Calu3 (cell line): ENCODE measurements at regions not wholly inside any gene's neighbourhood (a gene's known extent, or its start where the extent isn't known, plus 50 kb on each side); places are given as distances from the start of the nearest gene placed in this dataset.

Source experiments
- BruUV-seq: library from RNA; stranded (reverse); fragments of 400-500 nt; replicated peaks from 2 replicates; lab custom pipeline; 2021; lab: Mats Ljungman, UMichigan
- CTCF ChIA-PET: fragments of 300-600 bp; sonication (Branson Sonifier 250); formaldehyde crosslinking; loops from one replicate; lab custom pipeline; 2022; ENCODE audit warnings: antibody characterized with exemption; lab: Charles Lee
- DNase-seq: peaks from one replicate; pipeline ENCODE4 v3.0.0; 2022
- H3K27ac Mint-ChIP-seq: one replicate; pipeline ENCODE4 v1.8.0; 2022; ENCODE audit warnings: mixed read lengths; ENCODE audit not compliant: unreplicated experiment
- H3K27me3 Mint-ChIP-seq: one replicate; pipeline ENCODE4 v1.8.0; 2022; ENCODE audit warnings: mixed read lengths; ENCODE audit not compliant: unreplicated experiment
- H3K36me3 Mint-ChIP-seq: one replicate; pipeline ENCODE4 v1.8.0; 2022; ENCODE audit warnings: mild to moderate bottlenecking, moderate library complexity, mixed read lengths; ENCODE audit not compliant: insufficient read depth, unreplicated experiment
- H3K4me1 Mint-ChIP-seq: one replicate; pipeline ENCODE4 v1.8.0; 2022; ENCODE audit warnings: mild to moderate bottlenecking, low read depth, mixed read lengths; ENCODE audit not compliant: unreplicated experiment
- H3K4me3 Mint-ChIP-seq: one replicate; pipeline ENCODE4 v1.8.0; 2022; ENCODE audit warnings: mild to moderate bottlenecking, low read depth, moderate library complexity, mixed read lengths; ENCODE audit not compliant: unreplicated experiment
- H3K9me3 Mint-ChIP-seq: one replicate; pipeline ENCODE4 v1.8.0; 2022; ENCODE audit warnings: low read depth, mixed read lengths; ENCODE audit not compliant: unreplicated experiment
- intact Hi-C: fragments of 100-400 bp; cut with micrococcal nuclease; formaldehyde crosslinking; loops from one replicate; pipeline ENCODE4 v1.10.0; 2022; ENCODE audit not compliant: unreplicated experiment
- TF ChIP-seq, protein P1 (sequence below): fragments of 200-600 bp; IDR thresholded peaks from one replicate; pipeline ENCODE4 v1.8.0; 2022; ENCODE audit warnings: antibody characterized with exemption; ENCODE audit not compliant: unreplicated experiment

- peaks cover 5% of the 10 kb centered on the region for H3K9me3 Mint-ChIP-seq
These were observed 51.3 kb upstream of the SAMD3 start for GRCh38 chr6:130274007-130274406.

More at GRCh38 chr6:130274007-130274406, 51.3 kb upstream of the SAMD3 start:
- no peak overlapping the region for H3K4me3 Mint-ChIP-seq
- no TSS peak for BruUV-seq
- DNase-seq: no peak
- no peaks in the 10 kb centered on the region for H3K27me3 Mint-ChIP-seq
- H3K27ac Mint-ChIP-seq: no peak overlapping the region
- no peaks in the 10 kb centered on the region for H3K36me3 Mint-ChIP-seq
- H3K4me1 Mint-ChIP-seq: no peaks in the 10 kb centered on the region
- TF ChIP-seq, protein P1, sequence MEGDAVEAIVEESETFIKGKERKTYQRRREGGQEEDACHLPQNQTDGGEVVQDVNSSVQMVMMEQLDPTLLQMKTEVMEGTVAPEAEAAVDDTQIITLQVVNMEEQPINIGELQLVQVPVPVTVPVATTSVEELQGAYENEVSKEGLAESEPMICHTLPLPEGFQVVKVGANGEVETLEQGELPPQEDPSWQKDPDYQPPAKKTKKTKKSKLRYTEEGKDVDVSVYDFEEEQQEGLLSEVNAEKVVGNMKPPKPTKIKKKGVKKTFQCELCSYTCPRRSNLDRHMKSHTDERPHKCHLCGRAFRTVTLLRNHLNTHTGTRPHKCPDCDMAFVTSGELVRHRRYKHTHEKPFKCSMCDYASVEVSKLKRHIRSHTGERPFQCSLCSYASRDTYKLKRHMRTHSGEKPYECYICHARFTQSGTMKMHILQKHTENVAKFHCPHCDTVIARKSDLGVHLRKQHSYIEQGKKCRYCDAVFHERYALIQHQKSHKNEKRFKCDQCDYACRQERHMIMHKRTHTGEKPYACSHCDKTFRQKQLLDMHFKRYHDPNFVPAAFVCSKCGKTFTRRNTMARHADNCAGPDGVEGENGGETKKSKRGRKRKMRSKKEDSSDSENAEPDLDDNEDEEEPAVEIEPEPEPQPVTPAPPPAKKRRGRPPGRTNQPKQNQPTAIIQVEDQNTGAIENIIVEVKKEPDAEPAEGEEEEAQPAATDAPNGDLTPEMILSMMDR: no peak
- intact Hi-C loops: no loop called here
- CTCF ChIA-PET: no interaction called here
